ENCODE measurements at regions not wholly inside any gene's neighbourhood (a gene's known extent, or its start where the extent isn't known, plus 50 kb on each side); places are given as distances from the start of the nearest gene placed in this dataset.

DNA sequence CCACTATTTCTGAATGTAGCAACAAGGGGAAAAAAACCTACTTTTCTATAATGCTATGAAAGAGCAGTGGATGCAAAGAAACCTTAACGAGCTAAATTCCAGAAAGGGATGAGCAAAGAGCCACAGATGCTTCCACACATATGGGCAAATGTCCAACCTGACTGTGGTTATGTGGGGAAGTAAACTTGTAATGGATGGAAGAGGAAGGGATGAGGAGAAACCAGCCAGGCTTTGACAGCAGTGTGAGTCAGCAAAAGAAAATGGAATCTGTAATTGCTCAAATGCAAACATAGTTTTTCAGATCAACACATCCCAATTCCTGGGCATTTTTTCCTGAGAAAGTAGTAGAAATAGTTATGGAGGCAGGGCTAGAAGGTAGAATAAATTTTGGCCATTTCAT, 204.8 kb upstream of the CPHXL start:
- POLR2A ChIA-PET = no interaction called here
- TF ChIP-seq FOXK2 (IDR thresholded peaks at IDR 0.05) = no peak
- TF ChIP-seq ELF4 (IDR thresholded peaks at IDR 0.05) = no peak
- no peak for TF ChIP-seq BHLHE40 (IDR thresholded peaks at IDR 0.05; ENCODE audit: borderline replicate concordance)
- no peak for TF ChIP-seq NFRKB (IDR thresholded peaks at IDR 0.05)
- TF ChIP-seq SP1 (IDR thresholded peaks at IDR 0.05) = no peak
- TF ChIP-seq, protein P1, sequence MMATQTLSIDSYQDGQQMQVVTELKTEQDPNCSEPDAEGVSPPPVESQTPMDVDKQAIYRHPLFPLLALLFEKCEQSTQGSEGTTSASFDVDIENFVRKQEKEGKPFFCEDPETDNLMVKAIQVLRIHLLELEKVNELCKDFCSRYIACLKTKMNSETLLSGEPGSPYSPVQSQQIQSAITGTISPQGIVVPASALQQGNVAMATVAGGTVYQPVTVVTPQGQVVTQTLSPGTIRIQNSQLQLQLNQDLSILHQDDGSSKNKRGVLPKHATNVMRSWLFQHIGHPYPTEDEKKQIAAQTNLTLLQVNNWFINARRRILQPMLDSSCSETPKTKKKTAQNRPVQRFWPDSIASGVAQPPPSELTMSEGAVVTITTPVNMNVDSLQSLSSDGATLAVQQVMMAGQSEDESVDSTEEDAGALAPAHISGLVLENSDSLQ (IDR thresholded peaks at IDR 0.05) = no peak
- DNase-seq (ENCODE audit: extremely low spot score) = no peak
- CTCF ChIA-PET = no interaction called here

DNA sequence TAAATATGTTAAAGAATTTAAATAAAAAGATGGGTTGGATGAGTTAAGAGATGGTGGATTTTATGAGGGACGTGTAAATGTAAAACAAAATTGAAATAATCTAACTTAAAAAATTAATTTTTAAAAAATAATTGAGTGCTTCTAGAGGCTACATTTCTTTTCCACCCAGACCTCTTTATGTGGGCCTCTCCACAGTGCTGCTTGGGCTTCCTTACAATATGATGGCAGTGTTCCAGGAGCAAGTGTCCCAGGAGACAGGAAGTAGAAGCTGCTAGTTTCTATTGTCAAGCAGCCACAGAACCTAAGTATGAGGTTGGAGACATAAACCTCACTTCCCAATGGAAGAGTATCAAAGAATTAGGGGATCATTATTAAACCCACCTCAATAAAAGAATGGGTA, 205.7 kb upstream of the CPHXL start:
- ChIA-PET POLR2A (no interaction called here), CTCF (no interaction called here)
- no peak for DNase-seq (ENCODE audit: extremely low spot score)
- no peak for TF ChIP-seq NFRKB (IDR thresholded peaks at IDR 0.05)
- TF ChIP-seq SP1 (IDR thresholded peaks at IDR 0.05) = no peak
- TF ChIP-seq FOXA1 (IDR thresholded peaks at IDR 0.05) = no peak
- TF ChIP-seq LEF1 (IDR thresholded peaks at IDR 0.05; ENCODE audit: borderline replicate concordance) = no peak
- no peak for TF ChIP-seq HDGF (IDR thresholded peaks at IDR 0.05; ENCODE audit: borderline replicate concordance)
- TF ChIP-seq ELF4 (IDR thresholded peaks at IDR 0.05) = no peak
- no peak for TF ChIP-seq FOXM1 (IDR thresholded peaks at IDR 0.05; ENCODE audit: borderline replicate concordance)
- TF ChIP-seq BHLHE40 (IDR thresholded peaks at IDR 0.05; ENCODE audit: borderline replicate concordance) = no peak
- TF ChIP-seq, protein P1 (IDR thresholded peaks at IDR 0.05) = no peak

DNA sequence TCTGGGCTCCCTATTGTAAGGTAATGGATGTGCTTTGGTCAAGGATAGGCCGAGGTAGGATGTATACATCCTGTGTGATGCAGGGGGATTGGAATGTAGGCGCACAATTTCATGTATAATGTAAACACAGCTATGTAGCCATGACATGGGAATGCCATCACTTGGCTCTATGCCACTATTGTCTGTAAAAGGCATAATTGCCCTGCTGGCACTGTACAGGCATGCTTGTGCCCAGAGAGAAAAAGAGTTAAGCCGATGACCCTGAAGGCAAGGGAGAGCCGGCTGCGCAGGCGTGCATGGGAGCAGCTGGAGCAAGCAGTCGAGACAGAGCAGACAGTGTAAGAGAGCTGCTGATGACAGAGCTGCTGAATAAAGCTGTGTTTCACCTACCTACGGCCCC, 212.5 kb upstream of the CPHXL start:
- TF ChIP-seq ELF4 (IDR thresholded peaks at IDR 0.05) (no peak), FOXK2 (IDR thresholded peaks at IDR 0.05) (no peak), HDGF (IDR thresholded peaks at IDR 0.05; ENCODE audit: borderline replicate concordance) (no peak)
- POLR2A ChIA-PET = no interaction called here
- no peak for DNase-seq (ENCODE audit: extremely low spot score)
- CTCF ChIA-PET = no interaction called here

GRCh38 chr16:75942351-75942750, 216.1 kb upstream of the CPHXL start:
- TF ChIP-seq TARDBP (IDR thresholded peaks at IDR 0.05) = no peak
- no peak for TF ChIP-seq ELF4 (IDR thresholded peaks at IDR 0.05)
- TF ChIP-seq SP1 (IDR thresholded peaks at IDR 0.05) = no peak
- TF ChIP-seq SUZ12 (IDR thresholded peaks at IDR 0.05) = no peak
- no peak for TF ChIP-seq BHLHE40 (IDR thresholded peaks at IDR 0.05; ENCODE audit: borderline replicate concordance)
- TF ChIP-seq, protein P1 (IDR thresholded peaks at IDR 0.05) = no peak
- TF ChIP-seq FOXK2 (IDR thresholded peaks at IDR 0.05) = no peak
- no peak for TF ChIP-seq CTBP1 (IDR thresholded peaks at IDR 0.05; ENCODE audit: borderline replicate concordance)
- TF ChIP-seq L3MBTL2 (conservative IDR thresholded peaks at IDR 0.05) = no peak
- TF ChIP-seq ZNF384 (IDR thresholded peaks at IDR 0.05) = no peak
- no peak for TF ChIP-seq FOXM1 (IDR thresholded peaks at IDR 0.05; ENCODE audit: borderline replicate concordance)
- CTCF ChIA-PET = no interaction called here
- POLR2A ChIA-PET = no interaction called here

DNA sequence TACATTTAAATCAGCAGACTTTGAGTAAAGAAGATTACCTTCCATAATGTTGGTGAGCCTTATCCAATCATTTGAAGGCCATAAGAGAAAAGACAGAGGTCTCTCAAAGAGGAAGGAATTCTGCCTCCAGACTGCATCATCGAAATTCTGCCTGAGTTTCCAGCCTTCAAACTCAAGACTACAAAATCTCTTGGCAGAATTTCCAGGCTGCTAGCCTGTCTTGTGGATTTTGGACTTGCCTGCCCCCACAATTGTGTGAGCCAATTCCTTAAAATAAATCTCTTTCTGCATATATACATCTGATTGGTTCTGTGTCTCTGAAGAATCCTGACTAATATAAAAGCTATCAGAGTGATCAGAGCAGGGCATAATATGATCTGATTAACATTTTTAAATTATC, 216.6 kb upstream of the CPHXL start:
- DNase-seq (ENCODE audit: extremely low spot score) = no peak
- ChIA-PET CTCF (no interaction called here), POLR2A (no interaction called here)
- TF ChIP-seq HDGF (IDR thresholded peaks at IDR 0.05; ENCODE audit: borderline replicate concordance) (no peak), ELF4 (IDR thresholded peaks at IDR 0.05) (no peak), FOXA1 (IDR thresholded peaks at IDR 0.05) (no peak), ARNT (IDR thresholded peaks at IDR 0.05) (no peak), FOXM1 (IDR thresholded peaks at IDR 0.05; ENCODE audit: borderline replicate concordance) (no peak), CTBP1 (IDR thresholded peaks at IDR 0.05; ENCODE audit: borderline replicate concordance) (no peak), ZNF384 (IDR thresholded peaks at IDR 0.05) (no peak), LEF1 (IDR thresholded peaks at IDR 0.05; ENCODE audit: borderline replicate concordance) (no peak), NFRKB (IDR thresholded peaks at IDR 0.05) (no peak), FOXK2 (IDR thresholded peaks at IDR 0.05) (no peak), SUZ12 (IDR thresholded peaks at IDR 0.05) (no peak), SP1 (IDR thresholded peaks at IDR 0.05) (no peak), L3MBTL2 (conservative IDR thresholded peaks at IDR 0.05) (no peak), TARDBP (IDR thresholded peaks at IDR 0.05) (no peak), BHLHE40 (IDR thresholded peaks at IDR 0.05; ENCODE audit: borderline replicate concordance) (no peak)
- TF ChIP-seq, protein P1 (IDR thresholded peaks at IDR 0.05) = no peak

More at GRCh38 chr16:75942351-75942750, 216.1 kb upstream of the CPHXL start:
- DNase-seq (ENCODE audit: extremely low spot score) = no peak

DNA sequence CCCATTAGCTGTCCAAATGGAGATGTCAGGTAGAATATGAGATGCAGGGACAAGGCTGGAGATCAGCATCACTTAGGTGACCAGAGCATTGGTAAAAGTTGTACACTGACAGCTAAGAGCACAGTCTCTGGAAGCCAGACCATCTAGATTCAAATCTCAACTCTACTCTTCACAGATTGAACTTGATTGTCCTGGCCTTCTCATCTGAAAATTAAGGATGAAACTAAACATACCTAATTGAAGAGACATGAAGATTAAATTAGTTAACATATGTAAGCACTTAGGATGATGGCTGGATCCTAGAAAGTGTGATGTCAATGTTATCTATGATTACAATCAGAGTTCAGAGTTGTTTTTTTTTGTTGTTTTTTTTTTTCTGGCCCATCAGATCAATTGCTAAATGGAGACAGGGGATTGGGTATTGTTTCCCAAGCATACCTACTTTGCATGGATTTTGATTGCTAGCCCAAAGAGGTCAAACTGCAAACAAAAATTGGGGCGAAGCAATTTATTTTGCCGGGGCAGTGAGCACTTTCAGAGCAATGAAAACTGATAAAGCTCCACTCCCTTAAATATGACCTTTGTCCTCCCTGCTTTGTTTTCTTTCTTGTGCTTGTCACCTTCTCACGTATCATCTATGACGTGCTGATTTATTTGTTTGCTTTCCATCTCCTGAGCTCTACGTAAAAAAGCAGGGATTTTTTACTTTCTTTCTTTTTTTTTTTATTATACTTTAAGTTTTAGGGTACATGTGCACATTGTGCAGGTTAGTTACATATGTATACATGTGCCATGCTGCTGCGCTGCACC, 217.6 kb upstream of the CPHXL start:
- DNase-seq (ENCODE audit: extremely low spot score) = no peak
- POLR2A ChIA-PET = no interaction called here
- CTCF ChIA-PET = no interaction called here
- TF ChIP-seq ELF4 (IDR thresholded peaks at IDR 0.05) = no peak
- no peak for TF ChIP-seq FOXM1 (IDR thresholded peaks at IDR 0.05; ENCODE audit: borderline replicate concordance)
- no peak for TF ChIP-seq TARDBP (IDR thresholded peaks at IDR 0.05)
- no peak for TF ChIP-seq CTBP1 (IDR thresholded peaks at IDR 0.05; ENCODE audit: borderline replicate concordance)
- TF ChIP-seq ARNT (IDR thresholded peaks at IDR 0.05) = no peak
- no peak for TF ChIP-seq ZNF384 (IDR thresholded peaks at IDR 0.05)
- TF ChIP-seq HDGF (IDR thresholded peaks at IDR 0.05; ENCODE audit: borderline replicate concordance) = no peak

All from HEK293T (cell line).